GM12875 (cell line): ENCODE measurements at regions not wholly inside any gene's neighbourhood (a gene's known extent, or its start where the extent isn't known, plus 50 kb on each side); places are given as distances from the start of the nearest gene placed in this dataset.
A peak's percentile ranks its signal among the peaks of the same experiment; 100 is the strongest.
"Not testable (repeated sequence)": the region's sequence is repeated elsewhere in the genome, so short reads cannot be mapped to it uniquely, and the experiment has no call there.

Source experiments
- H3K4me3 ChIP-seq: one replicate; pipeline ENCODE4 v1.5.1; 2011; ENCODE audit warnings: low read depth, low read length, control low read depth
- TF ChIP-seq, protein P1 (sequence below): IDR thresholded peaks from 2 replicates; pipeline ENCODE4 v1.5.1; 2011; ENCODE audit warnings: low read depth, mild to moderate bottlenecking, control low read depth, inconsistent platforms, low read length, moderate library complexity, borderline replicate concordance; ENCODE audit not compliant: insufficient read depth

- TF ChIP-seq, protein P1, sequence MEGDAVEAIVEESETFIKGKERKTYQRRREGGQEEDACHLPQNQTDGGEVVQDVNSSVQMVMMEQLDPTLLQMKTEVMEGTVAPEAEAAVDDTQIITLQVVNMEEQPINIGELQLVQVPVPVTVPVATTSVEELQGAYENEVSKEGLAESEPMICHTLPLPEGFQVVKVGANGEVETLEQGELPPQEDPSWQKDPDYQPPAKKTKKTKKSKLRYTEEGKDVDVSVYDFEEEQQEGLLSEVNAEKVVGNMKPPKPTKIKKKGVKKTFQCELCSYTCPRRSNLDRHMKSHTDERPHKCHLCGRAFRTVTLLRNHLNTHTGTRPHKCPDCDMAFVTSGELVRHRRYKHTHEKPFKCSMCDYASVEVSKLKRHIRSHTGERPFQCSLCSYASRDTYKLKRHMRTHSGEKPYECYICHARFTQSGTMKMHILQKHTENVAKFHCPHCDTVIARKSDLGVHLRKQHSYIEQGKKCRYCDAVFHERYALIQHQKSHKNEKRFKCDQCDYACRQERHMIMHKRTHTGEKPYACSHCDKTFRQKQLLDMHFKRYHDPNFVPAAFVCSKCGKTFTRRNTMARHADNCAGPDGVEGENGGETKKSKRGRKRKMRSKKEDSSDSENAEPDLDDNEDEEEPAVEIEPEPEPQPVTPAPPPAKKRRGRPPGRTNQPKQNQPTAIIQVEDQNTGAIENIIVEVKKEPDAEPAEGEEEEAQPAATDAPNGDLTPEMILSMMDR, result no peak
- H3K4me3 ChIP-seq, result no peak overlapping the region
These were observed 131.4 kb downstream of the PABPC4L start for GRCh38 chr4:134070174-134070573.

GRCh38 chr4:134057356-134057755, 144.2 kb downstream of the PABPC4L start:
- TF ChIP-seq, protein P1, result no peak
- no peak overlapping the region for H3K4me3 ChIP-seq

DNA sequence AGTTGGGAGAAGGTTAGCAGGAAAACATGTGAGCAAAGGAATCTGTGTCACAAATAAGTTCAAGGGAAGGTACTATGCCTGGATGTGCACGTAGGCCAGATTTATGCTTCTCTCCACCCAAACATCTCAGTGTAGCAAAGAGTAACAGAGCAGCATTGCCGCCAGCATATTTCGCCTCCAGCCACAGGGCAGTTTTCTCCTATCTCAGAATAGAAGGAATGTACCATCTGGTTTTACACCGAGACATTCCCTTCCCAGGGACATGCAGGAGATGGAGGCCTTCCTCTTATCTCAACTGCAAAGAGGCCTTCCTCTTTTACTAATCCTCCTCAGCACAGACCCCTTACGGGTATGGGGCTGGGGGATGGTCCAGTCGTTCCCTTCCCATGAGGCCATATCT, 155.4 kb downstream of the PABPC4L start:
- not testable (repeated sequence) for H3K4me3 ChIP-seq

DNA sequence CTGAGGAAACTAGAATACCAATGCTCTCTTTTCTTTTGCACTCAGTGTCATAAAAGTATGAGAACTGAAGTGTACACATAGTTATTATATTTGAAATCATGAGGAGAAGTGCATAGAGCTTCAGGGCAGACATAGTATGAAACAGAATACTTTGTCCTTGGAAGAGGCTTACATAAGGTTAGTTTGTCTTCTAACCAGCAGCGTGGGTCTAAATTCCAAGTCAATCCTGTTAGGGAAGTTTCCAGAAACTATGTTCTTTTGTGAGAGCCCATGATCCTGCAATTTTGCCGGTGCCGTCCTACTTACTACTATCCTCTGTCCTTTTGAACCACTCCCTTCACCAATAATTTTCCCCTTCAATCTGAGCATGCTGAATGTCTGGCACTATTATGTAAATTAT, 156.2 kb downstream of the PABPC4L start:
- TF ChIP-seq, protein P1, result no peak
- H3K4me3 ChIP-seq, result no peak overlapping the region

DNA sequence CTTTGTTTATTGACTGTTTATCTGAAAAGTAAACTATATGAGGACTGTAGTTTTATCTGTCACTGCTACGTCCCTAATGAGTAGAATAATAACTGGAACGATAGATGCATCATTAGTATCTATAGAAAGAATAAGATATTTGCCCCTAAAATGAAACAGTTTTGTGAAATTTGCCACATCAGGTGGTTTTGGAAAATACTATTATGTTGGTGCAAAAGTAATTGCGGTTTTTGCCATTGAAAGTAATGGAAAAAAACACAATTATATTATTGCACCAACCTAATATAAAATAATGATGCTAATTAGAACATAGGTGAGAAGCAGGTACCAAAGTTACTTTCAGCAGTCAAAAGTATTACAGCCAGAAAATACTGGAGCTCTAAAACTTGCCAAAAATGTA, 158.3 kb downstream of the PABPC4L start:
- H3K4me3 ChIP-seq, result no peak overlapping the region
- TF ChIP-seq, protein P1, result no peak

DNA sequence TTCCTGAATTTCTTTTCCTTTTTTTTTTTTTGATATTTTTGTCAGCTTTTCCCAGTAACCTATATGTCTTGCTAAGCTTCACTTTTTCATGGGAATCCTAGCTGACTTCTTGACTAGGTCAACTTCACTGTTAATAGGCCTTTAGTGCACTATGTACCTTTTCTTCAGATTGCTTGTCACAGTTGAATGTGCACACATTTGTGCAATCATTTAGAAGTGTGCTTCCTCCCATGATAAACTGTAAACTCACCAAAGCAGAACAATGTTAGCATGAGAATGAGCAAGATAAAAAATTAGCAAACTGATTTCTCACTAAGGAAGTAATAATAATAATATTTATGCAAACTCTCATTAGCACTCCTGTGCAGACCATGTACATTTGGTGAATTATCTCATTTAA, 173.2 kb downstream of the PABPC4L start:
- TF ChIP-seq, protein P1, result no peak
- no peak overlapping the region for H3K4me3 ChIP-seq

GRCh38 chr4:134027931-134028330, 173.7 kb downstream of the PABPC4L start:
- TF ChIP-seq, protein P1, result no peak
- H3K4me3 ChIP-seq, result no peak overlapping the region

DNA sequence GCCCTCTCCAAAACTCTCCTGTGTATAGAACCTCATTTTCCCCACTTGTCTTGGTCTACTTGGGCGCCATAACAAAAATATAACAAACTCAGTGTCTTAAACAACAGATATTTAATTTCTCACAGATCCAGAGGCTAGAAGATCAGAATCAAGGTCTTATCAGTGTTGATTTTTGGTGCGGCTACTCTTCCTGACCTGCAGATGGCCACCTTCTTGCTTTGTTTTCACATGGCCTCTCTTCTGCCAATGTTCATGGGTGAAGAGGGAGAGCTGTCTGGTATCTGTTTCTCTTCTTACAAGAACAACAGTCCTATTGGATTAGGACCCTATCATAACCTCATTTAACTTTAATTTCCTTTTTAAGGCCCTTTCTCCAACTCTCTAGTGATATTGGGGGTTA, 177.3 kb downstream of the PABPC4L start:
- TF ChIP-seq, protein P1, result peak; percentile 3; the same call in 1 of the 2 replicates
- H3K4me3 ChIP-seq, result no peak overlapping the region
